ENCODE measurements at regions not wholly inside any gene's neighbourhood (a gene's known extent, or its start where the extent isn't known, plus 50 kb on each side); places are given as distances from the start of the nearest gene placed in this dataset.

GRCh38 chr5:17425385-17426070, 72.5 kb upstream of the TAF11L2 start:
- no peaks in the 10 kb centered on the region for H3K27me3 ChIP-seq
- 76 to 77% methylated on average over 8 of the region's 8 CpGs for WGBS, 2 donors
- no peak overlapping the region for H3K27ac ChIP-seq
- TF ChIP-seq POLR2A (IDR thresholded peaks at IDR 0.05) (no peak), CTCF (IDR thresholded peaks at IDR 0.05) (no peak)
- H3K36me3 ChIP-seq (ENCODE audit: low read depth, missing control alignments), result no peaks in the 10 kb centered on the region
- no peak for DNase-seq
- intact Hi-C loops (cut with DNase I; ENCODE audit: low total_unique reads), result no loop called here
- no peaks in the 10 kb centered on the region for H3K9me3 ChIP-seq
- H3K4me3 ChIP-seq, result no peak overlapping the region
- no peaks in the 10 kb centered on the region for H3K4me1 ChIP-seq

GRCh38 chr5:17426104-17426749, 71.8 kb upstream of the TAF11L2 start:
- Histone ChIP-seq H3K27me3 (no peaks in the 10 kb centered on the region), H3K4me1 (no peaks in the 10 kb centered on the region), H3K4me3 (no peak overlapping the region), H3K27ac (no peak overlapping the region), H3K9me3 (no peaks in the 10 kb centered on the region), H3K36me3 (ENCODE audit: low read depth, missing control alignments) (no peaks in the 10 kb centered on the region)
- no peak for DNase-seq
- intact Hi-C loops (cut with DNase I; ENCODE audit: low total_unique reads), result no loop called here
- TF ChIP-seq CTCF (IDR thresholded peaks at IDR 0.05) (no peak), POLR2A (IDR thresholded peaks at IDR 0.05) (no peak)
- 66 to 79% methylated on average over 2 of the region's 2 CpGs for WGBS, 2 donors

GRCh38 chr5:17428176-17428800, 69.7 kb upstream of the TAF11L2 start:
- no peak overlapping the region for H3K27ac ChIP-seq
- no peaks in the 10 kb centered on the region for H3K4me1 ChIP-seq
- intact Hi-C loops (cut with DNase I; ENCODE audit: low total_unique reads), result no loop called here
- no peaks in the 10 kb centered on the region for H3K36me3 ChIP-seq (ENCODE audit: low read depth, missing control alignments)
- no peak for DNase-seq
- no peak for TF ChIP-seq CTCF (IDR thresholded peaks at IDR 0.05)
- no peak for TF ChIP-seq POLR2A (IDR thresholded peaks at IDR 0.05)
- H3K27me3 ChIP-seq, result no peaks in the 10 kb centered on the region
- H3K9me3 ChIP-seq, result no peaks in the 10 kb centered on the region
- 75 to 82% methylated on average over 7 of the region's 7 CpGs for WGBS, 2 donors
- H3K4me3 ChIP-seq, result no peak overlapping the region

GRCh38 chr5:17429353-17429752, 68.7 kb upstream of the TAF11L2 start:
- H3K4me3 ChIP-seq, result no peak overlapping the region
- TF ChIP-seq POLR2A (IDR thresholded peaks at IDR 0.05) (no peak), CTCF (IDR thresholded peaks at IDR 0.05) (no peak)
- no peak overlapping the region for H3K27ac ChIP-seq
- DNase-seq, result no peak
- H3K9me3 ChIP-seq, result no peaks in the 10 kb centered on the region
- no peaks in the 10 kb centered on the region for H3K4me1 ChIP-seq
- no peaks in the 10 kb centered on the region for H3K27me3 ChIP-seq
- WGBS, 2 donors, result 85 to 93% methylated on average over 4 of the region's 4 CpGs
- intact Hi-C loops (cut with DNase I; ENCODE audit: low total_unique reads), result no loop called here
- H3K36me3 ChIP-seq (ENCODE audit: low read depth, missing control alignments), result no peaks in the 10 kb centered on the region

Data from testis (tissue), 2 donors.